SH-SY5Y (cell line): ENCODE measurements at regions not wholly inside any gene's neighbourhood (a gene's known extent, or its start where the extent isn't known, plus 50 kb on each side); places are given as distances from the start of the nearest gene placed in this dataset.

ENCODE experiments used
- GATA2 ChIP-seq: IDR thresholded peaks from 2 replicates; pipeline ENCODE4 v1.6.1; 2011; ENCODE audit warnings: mild to moderate bottlenecking, low read depth, low read length
- GATA3 ChIP-seq: IDR thresholded peaks from 2 replicates; pipeline ENCODE4 v1.6.1; 2011; ENCODE audit warnings: low read depth, mild to moderate bottlenecking, low read length, moderate library complexity

GRCh38 chr2:35929551-35929950, 426.0 kb upstream of the CRIM1 start:
- TF ChIP-seq GATA3 (no peak), GATA2 (no peak)
